SK-N-SH (cell line): ENCODE measurements at regions not wholly inside any gene's neighbourhood (a gene's known extent, or its start where the extent isn't known, plus 50 kb on each side); places are given as distances from the start of the nearest gene placed in this dataset.

Experiments used
- CTCF ChIA-PET: fragments of 300-600, 350-600 bp; formaldehyde crosslinking; extraction: SDS; loops from one replicate; lab custom pipeline; 2021; lab: Yijun Ruan, JAX
- POLR2A ChIA-PET: fragments of 350-600 bp; sonication (Branson Sonifier 250); formaldehyde crosslinking; extraction: SDS; loops from one replicate; lab custom pipeline; 2020; ENCODE audit warnings: antibody characterized with exemption, inconsistent platforms; lab: Yijun Ruan, JAX
- DNase-seq: peaks from one replicate; pipeline ENCODE4 v3.0.0; 2012
- H2AFZ ChIP-seq: fragments of 200-600 bp; sonication (generic); 2 replicates; pipeline ENCODE4 v1.8.1; 2016; ENCODE audit warnings: antibody characterized with exemption, mild to moderate bottlenecking, low read depth
- H3F3A ChIP-seq: fragments of 200-600 bp; sonication (generic); replicated peaks from 2 replicates; pipeline ENCODE3; 2016; ENCODE audit warnings: antibody characterized with exemption, mild to moderate bottlenecking; ENCODE audit not compliant: insufficient read depth
- H3K27ac ChIP-seq, 2 experiments: fragments of 200-500 bp in 1 of 2; fragments of 200-600 bp in 1 of 2; sonication (Bioruptor generic) in 1 of 2; sonication (generic), shearing (Covaris generic) in 1 of 2; 2 replicates each; pipeline versions ENCODE4 v1.5.1 to v1.6.1; 2014 to 2016; ENCODE audit warnings: low read depth in 2 of 2, inconsistent platforms in 1 of 2, low read length in 1 of 2, mild to moderate bottlenecking in 1 of 2, mixed read lengths in 1 of 2
- H3K27me3 ChIP-seq: fragments of 200-600 bp; sonication (generic), shearing (Covaris generic); 2 replicates; pipeline ENCODE4 v1.6.1; 2016; ENCODE audit warnings: mixed run types; ENCODE audit not compliant: insufficient read depth
- H3K36me3 ChIP-seq, 2 experiments: fragments of 200-500 bp in 1 of 2; fragments of 200-600 bp in 1 of 2; sonication (Bioruptor generic) in 1 of 2; sonication (generic) in 1 of 2; replicated peaks in 1 of 2; 2 replicates each; pipeline versions ENCODE3 to v1.5.1; 2014 to 2016; ENCODE audit warnings: low read length in 1 of 2, mild to moderate bottlenecking in 1 of 2; ENCODE audit not compliant: insufficient read depth in 2 of 2, control insufficient read depth in 1 of 2
- H3K4me1 ChIP-seq, 2 experiments: fragments of 200-500 bp in 1 of 2; fragments of 200-600 bp in 1 of 2; sonication (Bioruptor generic) in 1 of 2; sonication (generic), shearing (Covaris generic) in 1 of 2; 2 replicates each; pipeline versions ENCODE4 v1.5.1 to v1.6.1; 2014 to 2016; ENCODE audit warnings: low read depth in 1 of 2, low read length in 1 of 2, mixed run types in 1 of 2; ENCODE audit not compliant: insufficient read depth in 2 of 2, control insufficient read depth in 1 of 2
- H3K4me2 ChIP-seq: fragments of 200-600 bp; sonication (generic), shearing (Covaris generic); 2 replicates; pipeline ENCODE4 v1.6.1; 2017; ENCODE audit warnings: mixed run types
- H3K4me3 ChIP-seq, 2 experiments: fragments of 200-500 bp in 1 of 2; fragments of 200-600 bp in 1 of 2; sonication (Bioruptor generic) in 1 of 2; sonication (generic), shearing (Covaris generic) in 1 of 2; 2 replicates each; pipeline versions ENCODE4 v1.5.1 to v1.8.1; 2014 to 2016; ENCODE audit warnings: low read depth in 2 of 2, inconsistent platforms in 1 of 2, low read length in 1 of 2, mild to moderate bottlenecking in 1 of 2, mixed read lengths in 1 of 2, moderate library complexity in 1 of 2
- H3K79me2 ChIP-seq: fragments of 200-600 bp; sonication (generic); 2 replicates; pipeline ENCODE4 v1.8.1; 2017; ENCODE audit warnings: mild to moderate bottlenecking; ENCODE audit not compliant: insufficient read depth
- H3K9ac ChIP-seq: fragments of 200-600 bp; sonication (generic); 2 replicates; pipeline ENCODE4 v1.6.1; 2017; ENCODE audit warnings: mixed run types
- H3K9me2 ChIP-seq: fragments of 200-600 bp; sonication (generic); 2 replicates; pipeline ENCODE4 v1.6.1; 2017; ENCODE audit warnings: mixed run types
- H3K9me3 ChIP-seq: fragments of 200-600 bp; sonication (generic); 2 replicates; pipeline ENCODE4 v1.6.1; 2017; ENCODE audit warnings: mixed run types, mild to moderate bottlenecking, moderate library complexity
- H4K20me1 ChIP-seq: fragments of 200-600 bp; sonication (generic); 2 replicates; pipeline ENCODE4 v1.6.1; 2017; ENCODE audit warnings: mild to moderate bottlenecking, mixed run types; ENCODE audit not compliant: insufficient read depth
- EZH2phosphoT487 ChIP-seq: fragments of 200-600 bp; sonication (generic); IDR thresholded peaks from 2 replicates; pipeline ENCODE4 v1.6.1; 2017; ENCODE audit warnings: low read depth, mixed run types, mild to moderate bottlenecking, antibody characterized with exemption, moderate library complexity, borderline replicate concordance
- GATA2 ChIP-seq: sonication (generic); formaldehyde crosslinking; IDR thresholded peaks from 2 replicates; pipeline ENCODE4 v1.5.0; 2020; ENCODE audit warnings: mild to moderate bottlenecking, missing genetic modification reagents
- MEF2A ChIP-seq: IDR thresholded peaks from 2 replicates; pipeline ENCODE4 v1.4.0; 2012; ENCODE audit warnings: low read depth, borderline replicate concordance
- MXI1 ChIP-seq: IDR thresholded peaks from 2 replicates; pipeline ENCODE4 v1.6.1; 2012; ENCODE audit warnings: mild to moderate bottlenecking, low read depth, low read length, improper control_type of control experiment
- NFIC ChIP-seq: IDR thresholded peaks from 2 replicates; pipeline ENCODE4 v1.4.0; 2012; ENCODE audit warnings: borderline replicate concordance
- NRF1 ChIP-seq: IDR thresholded peaks from 2 replicates; pipeline ENCODE4 v1.6.1; 2012; ENCODE audit warnings: low read depth, mild to moderate bottlenecking, low read length
- POLR2AphosphoS5 ChIP-seq: IDR thresholded peaks from 2 replicates; pipeline ENCODE4 v1.6.1; 2012; ENCODE audit warnings: low read depth, low read length
- RAD21 ChIP-seq: IDR thresholded peaks from 2 replicates; pipeline ENCODE4 v1.6.1; 2012; ENCODE audit warnings: mild to moderate bottlenecking, low read length
- TAF1 ChIP-seq: IDR thresholded peaks from 2 replicates; pipeline ENCODE4 v1.6.1; 2012; ENCODE audit warnings: low read depth, mild to moderate bottlenecking, low read length, moderate library complexity, borderline replicate concordance
- WGBS: methylation state at CpG from one replicate; pipeline ENCODE4 v1.1.6; 2017; ENCODE audit warnings: low lambda C conversion rate; 5-methylcytosine and 5-hydroxymethylcytosine counted together
- TF ChIP-seq, protein P1 (sequence below): IDR thresholded peaks from 2 replicates; pipeline ENCODE4 v1.4.0; 2012; ENCODE audit warnings: low read depth
- TF ChIP-seq, protein P2 (sequence below): IDR thresholded peaks from 2 replicates; pipeline ENCODE4 v1.4.0; 2012; ENCODE audit warnings: low read depth, borderline replicate concordance
- TF ChIP-seq, protein P3 (sequence below): fragments of 150-350 bp; IDR thresholded peaks from 2 replicates; pipeline ENCODE4 v1.6.1; 2017; ENCODE audit warnings: antibody characterized with exemption, low read length, low read depth, borderline replicate concordance
- TF ChIP-seq, protein P4 (sequence below): fragments of 200-600 bp; sonication (generic); IDR thresholded peaks from 2 replicates; pipeline ENCODE4 v1.6.1; 2017; ENCODE audit warnings: antibody characterized with exemption, mild to moderate bottlenecking, moderate library complexity
- TF ChIP-seq, protein P5 (sequence below): IDR thresholded peaks from 2 replicates; pipeline ENCODE4 v1.6.1; 2012; ENCODE audit warnings: mild to moderate bottlenecking, low read depth, low read length, moderate library complexity

DNA sequence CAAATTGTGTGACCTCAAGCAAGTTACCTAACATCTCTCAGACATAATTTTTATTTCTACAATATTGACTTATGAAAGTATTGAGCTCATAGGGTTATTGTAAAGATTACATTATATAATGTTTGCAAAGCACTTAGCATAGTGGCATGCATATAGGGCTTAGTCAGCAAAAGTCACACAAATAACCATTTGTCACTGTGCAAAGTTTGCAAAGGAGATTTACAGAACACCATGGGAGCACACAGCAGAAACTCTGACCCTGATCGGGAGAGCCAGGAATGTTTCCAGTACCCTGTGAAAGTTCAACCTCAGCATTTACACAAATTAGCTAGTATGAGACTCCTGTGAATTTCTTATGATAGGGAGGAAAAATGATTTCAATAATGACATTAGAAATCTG is 804.6 kb upstream of the RAG2 start:
- Histone ChIP-seq H3K27me3 (no peaks in the 10 kb centered on the region), H3K4me1 (no peaks in the 10 kb centered on the region), H3K9ac (no peak overlapping the region), H4K20me1 (no peaks in the 10 kb centered on the region), H2AFZ (no peak overlapping the region), H3F3A (no peaks in the 10 kb centered on the region), H3K9me3 (no peaks in the 10 kb centered on the region), H3K9me2 (no peaks in the 10 kb centered on the region), H3K79me2 (no peaks in the 10 kb centered on the region), H3K4me3 (no peak overlapping the region), H3K4me2 (no peak overlapping the region), H3K36me3 (no peaks in the 10 kb centered on the region), H3K27ac (no peak overlapping the region)
- DNase-seq = no peak
- CTCF ChIA-PET = interaction anchor here (1.2 kb wide), 1 partner anchor 9 kb away, joined by 3 read pairs; no protein-coding TSS in a partner anchor
- no peak for TF ChIP-seq MXI1
- no peak for TF ChIP-seq EZH2phosphoT487
- TF ChIP-seq TAF1 = no peak
- TF ChIP-seq, protein P1, sequence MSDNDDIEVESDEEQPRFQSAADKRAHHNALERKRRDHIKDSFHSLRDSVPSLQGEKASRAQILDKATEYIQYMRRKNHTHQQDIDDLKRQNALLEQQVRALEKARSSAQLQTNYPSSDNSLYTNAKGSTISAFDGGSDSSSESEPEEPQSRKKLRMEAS = no peak
- TF ChIP-seq MEF2A = no peak
- TF ChIP-seq NRF1 = no peak
- no peak for TF ChIP-seq GATA2 (CRISPR knock-in tag)
- no peak for TF ChIP-seq NFIC
- TF ChIP-seq, protein P2, sequence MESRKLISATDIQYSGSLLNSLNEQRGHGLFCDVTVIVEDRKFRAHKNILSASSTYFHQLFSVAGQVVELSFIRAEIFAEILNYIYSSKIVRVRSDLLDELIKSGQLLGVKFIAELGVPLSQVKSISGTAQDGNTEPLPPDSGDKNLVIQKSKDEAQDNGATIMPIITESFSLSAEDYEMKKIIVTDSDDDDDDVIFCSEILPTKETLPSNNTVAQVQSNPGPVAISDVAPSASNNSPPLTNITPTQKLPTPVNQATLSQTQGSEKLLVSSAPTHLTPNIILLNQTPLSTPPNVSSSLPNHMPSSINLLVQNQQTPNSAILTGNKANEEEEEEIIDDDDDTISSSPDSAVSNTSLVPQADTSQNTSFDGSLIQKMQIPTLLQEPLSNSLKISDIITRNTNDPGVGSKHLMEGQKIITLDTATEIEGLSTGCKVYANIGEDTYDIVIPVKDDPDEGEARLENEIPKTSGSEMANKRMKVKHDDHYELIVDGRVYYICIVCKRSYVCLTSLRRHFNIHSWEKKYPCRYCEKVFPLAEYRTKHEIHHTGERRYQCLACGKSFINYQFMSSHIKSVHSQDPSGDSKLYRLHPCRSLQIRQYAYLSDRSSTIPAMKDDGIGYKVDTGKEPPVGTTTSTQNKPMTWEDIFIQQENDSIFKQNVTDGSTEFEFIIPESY = no peak
- no peak for TF ChIP-seq POLR2AphosphoS5
- TF ChIP-seq, protein P3, sequence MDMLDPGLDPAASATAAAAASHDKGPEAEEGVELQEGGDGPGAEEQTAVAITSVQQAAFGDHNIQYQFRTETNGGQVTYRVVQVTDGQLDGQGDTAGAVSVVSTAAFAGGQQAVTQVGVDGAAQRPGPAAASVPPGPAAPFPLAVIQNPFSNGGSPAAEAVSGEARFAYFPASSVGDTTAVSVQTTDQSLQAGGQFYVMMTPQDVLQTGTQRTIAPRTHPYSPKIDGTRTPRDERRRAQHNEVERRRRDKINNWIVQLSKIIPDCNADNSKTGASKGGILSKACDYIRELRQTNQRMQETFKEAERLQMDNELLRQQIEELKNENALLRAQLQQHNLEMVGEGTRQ = no peak
- TF ChIP-seq, protein P4, sequence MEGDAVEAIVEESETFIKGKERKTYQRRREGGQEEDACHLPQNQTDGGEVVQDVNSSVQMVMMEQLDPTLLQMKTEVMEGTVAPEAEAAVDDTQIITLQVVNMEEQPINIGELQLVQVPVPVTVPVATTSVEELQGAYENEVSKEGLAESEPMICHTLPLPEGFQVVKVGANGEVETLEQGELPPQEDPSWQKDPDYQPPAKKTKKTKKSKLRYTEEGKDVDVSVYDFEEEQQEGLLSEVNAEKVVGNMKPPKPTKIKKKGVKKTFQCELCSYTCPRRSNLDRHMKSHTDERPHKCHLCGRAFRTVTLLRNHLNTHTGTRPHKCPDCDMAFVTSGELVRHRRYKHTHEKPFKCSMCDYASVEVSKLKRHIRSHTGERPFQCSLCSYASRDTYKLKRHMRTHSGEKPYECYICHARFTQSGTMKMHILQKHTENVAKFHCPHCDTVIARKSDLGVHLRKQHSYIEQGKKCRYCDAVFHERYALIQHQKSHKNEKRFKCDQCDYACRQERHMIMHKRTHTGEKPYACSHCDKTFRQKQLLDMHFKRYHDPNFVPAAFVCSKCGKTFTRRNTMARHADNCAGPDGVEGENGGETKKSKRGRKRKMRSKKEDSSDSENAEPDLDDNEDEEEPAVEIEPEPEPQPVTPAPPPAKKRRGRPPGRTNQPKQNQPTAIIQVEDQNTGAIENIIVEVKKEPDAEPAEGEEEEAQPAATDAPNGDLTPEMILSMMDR = no peak
- TF ChIP-seq RAD21 = no peak
- TF ChIP-seq, protein P5, sequence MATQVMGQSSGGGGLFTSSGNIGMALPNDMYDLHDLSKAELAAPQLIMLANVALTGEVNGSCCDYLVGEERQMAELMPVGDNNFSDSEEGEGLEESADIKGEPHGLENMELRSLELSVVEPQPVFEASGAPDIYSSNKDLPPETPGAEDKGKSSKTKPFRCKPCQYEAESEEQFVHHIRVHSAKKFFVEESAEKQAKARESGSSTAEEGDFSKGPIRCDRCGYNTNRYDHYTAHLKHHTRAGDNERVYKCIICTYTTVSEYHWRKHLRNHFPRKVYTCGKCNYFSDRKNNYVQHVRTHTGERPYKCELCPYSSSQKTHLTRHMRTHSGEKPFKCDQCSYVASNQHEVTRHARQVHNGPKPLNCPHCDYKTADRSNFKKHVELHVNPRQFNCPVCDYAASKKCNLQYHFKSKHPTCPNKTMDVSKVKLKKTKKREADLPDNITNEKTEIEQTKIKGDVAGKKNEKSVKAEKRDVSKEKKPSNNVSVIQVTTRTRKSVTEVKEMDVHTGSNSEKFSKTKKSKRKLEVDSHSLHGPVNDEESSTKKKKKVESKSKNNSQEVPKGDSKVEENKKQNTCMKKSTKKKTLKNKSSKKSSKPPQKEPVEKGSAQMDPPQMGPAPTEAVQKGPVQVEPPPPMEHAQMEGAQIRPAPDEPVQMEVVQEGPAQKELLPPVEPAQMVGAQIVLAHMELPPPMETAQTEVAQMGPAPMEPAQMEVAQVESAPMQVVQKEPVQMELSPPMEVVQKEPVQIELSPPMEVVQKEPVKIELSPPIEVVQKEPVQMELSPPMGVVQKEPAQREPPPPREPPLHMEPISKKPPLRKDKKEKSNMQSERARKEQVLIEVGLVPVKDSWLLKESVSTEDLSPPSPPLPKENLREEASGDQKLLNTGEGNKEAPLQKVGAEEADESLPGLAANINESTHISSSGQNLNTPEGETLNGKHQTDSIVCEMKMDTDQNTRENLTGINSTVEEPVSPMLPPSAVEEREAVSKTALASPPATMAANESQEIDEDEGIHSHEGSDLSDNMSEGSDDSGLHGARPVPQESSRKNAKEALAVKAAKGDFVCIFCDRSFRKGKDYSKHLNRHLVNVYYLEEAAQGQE = no peak
- POLR2A ChIA-PET = no interaction called here
- WGBS = 40% methylated on average over 1 of the region's 1 CpG
